CD4-positive, alpha-beta T cell treated with Interferon alpha-2 for 1 hour (primary cell): ENCODE measurements at regions not wholly inside any gene's neighbourhood (a gene's known extent, or its start where the extent isn't known, plus 50 kb on each side); places are given as distances from the start of the nearest gene placed in this dataset.
A peak's percentile ranks its signal among the peaks of the same experiment; 100 is the strongest.

ENCODE experiments used
- DNase-seq, 2 donors: peaks; one replicate each; pipeline ENCODE4 v3.0.0-alpha.2; 2020 to 2022

GRCh38 chr6:99808992-99809391 lies 185.0 kb downstream of the MCHR2 start:
- DNase-seq, result no peak

GRCh38 chr6:99810295-99810694 lies 183.7 kb downstream of the MCHR2 start:
- DNase-seq, result no peak

DNA sequence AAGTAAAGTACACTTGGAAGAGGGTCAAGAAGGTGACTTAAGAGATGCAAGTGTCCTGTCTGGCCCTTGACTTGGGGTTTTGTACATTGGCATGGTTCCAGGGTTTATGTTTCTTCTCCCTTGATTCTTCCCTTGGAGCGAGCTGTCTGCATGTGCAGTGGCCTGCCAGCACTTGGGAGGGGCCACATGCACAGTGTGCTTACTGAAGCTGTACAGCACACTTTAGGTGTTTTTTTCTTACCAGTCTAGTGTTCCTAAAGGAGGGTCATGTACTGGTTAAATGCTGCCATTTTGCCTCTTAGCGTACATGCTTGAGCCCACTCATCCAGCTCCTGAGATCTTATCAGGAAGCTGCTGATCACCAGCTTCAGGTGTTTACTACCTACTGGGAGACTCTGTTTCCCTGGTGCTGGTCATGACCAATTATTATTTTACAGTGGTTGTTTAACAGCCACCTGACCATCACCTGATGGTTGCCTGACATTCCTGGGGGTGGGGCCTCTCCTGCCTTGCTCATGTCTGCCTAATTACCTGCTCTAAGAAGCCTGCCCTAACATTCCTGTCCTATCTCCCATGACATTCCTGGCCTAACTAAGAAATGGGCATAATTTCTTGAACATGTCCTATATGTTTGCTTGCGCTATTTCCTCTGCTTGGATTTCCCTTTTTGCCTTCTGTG lies 182.9 kb downstream of the MCHR2 start:
- DNase-seq, result no peak

GRCh38 chr6:99811636-99812035 lies 182.4 kb downstream of the MCHR2 start:
- DNase-seq, result no peak

- DNase-seq, result no peak
Observed at GRCh38 chr6:99813565-99813964, 180.5 kb downstream of the MCHR2 start.

DNA sequence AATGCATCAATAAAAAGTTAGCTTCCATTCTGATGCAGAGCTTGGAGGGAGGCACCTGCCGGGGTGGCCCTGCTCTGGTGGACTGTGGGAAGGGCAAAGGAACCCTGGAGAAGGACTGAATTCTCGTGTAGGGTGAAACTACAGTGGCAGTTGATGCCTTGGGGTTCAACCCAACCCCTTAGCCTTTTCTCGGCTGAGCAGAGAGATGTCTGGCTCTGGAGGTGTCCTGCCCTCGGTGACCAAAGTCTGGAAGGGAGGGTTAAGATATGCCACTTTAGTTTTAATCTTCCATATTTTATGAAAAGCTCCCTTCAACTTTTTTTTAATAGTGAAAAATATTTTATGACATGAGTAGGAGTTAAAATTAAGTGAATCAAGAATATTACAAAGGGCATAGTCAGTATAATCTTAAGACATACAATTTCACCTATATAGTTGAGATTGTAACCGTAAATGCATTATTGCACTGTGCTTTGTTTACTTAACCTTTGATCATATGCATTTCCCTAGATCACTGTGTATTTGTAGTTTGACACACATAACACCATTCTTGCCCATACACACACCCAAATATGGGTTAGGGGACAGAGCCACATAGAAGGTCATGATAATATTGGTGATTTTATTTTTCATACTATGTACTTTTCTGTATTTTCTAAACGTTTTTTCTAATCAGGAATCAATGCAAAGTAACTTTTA lies 179.6 kb downstream of the MCHR2 start:
- DNase-seq, result no peak

DNA sequence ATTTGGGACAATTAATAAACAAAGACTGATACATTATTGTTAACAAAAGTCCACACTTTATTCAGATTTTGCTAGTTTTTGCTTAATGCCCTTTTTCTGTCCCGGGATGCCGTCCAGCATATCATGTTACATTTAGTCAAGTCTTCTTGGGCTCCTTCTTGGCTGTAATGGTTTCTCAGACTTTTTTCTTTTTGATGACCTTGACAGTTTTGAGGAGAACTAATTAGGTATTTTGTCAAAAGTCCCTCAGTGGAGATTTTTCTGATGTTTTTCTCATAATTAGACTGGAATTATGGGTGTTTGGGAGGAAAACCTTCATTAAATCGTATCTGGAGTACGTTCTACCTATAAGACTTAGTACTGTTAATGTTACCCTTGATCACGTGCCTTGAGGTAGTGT lies 177.2 kb downstream of the MCHR2 start:
- DNase-seq, result no peak

- DNase-seq, result no peak
Observed at GRCh38 chr6:99818161-99818560, 175.9 kb downstream of the MCHR2 start.

GRCh38 chr6:99819853-99820252 lies 174.2 kb downstream of the MCHR2 start:
- DNase-seq, result no peak

- no peak for DNase-seq
Observed at GRCh38 chr6:99821164-99821563, 172.9 kb downstream of the MCHR2 start.

DNA sequence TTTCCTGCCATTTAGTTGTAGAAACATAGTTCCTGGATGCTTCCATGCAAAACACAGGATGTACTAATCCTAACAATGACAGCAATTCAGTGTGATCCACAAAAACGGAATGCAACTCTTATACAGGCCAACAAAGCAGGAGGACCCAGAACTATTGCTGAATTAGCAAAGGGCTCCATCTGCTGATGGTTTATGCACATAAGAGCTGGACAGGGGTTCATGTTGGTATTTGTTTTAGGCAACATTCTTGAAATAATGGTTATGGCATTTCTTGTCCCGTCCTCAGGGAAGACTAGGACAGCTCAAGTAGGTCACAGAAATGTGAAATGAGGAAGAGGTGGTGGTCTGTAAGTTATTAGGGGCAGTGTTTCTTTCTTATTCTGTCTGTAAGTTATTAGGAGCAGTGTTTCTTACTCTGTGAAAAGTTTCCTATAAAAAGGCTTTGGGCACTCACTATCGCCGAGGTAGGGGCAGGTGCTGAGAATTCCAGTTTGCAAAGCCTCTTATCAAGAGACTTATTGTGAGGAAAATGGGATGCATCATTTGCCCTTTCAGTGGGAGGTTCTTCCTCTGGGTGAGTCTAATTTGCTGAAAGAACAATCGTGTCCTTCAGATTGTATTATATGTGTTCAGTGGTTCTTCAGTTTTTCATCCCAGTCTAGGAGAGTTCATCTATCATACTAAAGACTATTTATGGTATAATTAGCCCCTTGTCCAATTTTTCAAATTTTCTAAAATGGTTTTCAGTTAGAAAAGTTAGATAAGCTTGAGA lies 171.1 kb downstream of the MCHR2 start:
- DNase-seq, result peak in 1 of 2 donors; percentile 41

GRCh38 chr6:99823513-99824235 lies 170.3 kb downstream of the MCHR2 start:
- DNase-seq, result peak in 1 of 2 donors; percentile 13

DNA sequence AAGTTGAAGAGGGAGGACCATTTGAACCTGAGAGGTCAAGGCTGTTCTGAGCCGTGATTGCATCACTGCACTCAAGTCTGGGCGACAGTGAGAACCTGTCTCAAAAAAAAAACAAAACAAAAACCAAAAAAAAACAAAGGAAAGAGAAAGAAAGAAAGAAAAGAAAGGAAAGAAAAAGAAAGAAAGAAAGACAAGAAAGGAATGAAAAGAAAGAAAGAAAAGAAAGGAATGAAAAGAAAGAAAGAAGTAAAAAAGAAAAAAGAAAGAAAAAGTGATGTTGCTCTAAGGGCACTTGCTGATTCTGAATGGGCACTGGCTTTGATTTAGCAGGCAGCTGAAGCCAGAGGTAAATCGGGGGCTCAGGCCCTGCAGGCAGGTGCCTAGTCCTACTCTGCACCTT lies 161.0 kb downstream of the MCHR2 start:
- no peak for DNase-seq

- no peak for DNase-seq
Observed at GRCh38 chr6:99836471-99836870, 157.6 kb downstream of the MCHR2 start.

- no peak for DNase-seq
Observed at GRCh38 chr6:99838607-99839006, 155.4 kb downstream of the MCHR2 start.

DNA sequence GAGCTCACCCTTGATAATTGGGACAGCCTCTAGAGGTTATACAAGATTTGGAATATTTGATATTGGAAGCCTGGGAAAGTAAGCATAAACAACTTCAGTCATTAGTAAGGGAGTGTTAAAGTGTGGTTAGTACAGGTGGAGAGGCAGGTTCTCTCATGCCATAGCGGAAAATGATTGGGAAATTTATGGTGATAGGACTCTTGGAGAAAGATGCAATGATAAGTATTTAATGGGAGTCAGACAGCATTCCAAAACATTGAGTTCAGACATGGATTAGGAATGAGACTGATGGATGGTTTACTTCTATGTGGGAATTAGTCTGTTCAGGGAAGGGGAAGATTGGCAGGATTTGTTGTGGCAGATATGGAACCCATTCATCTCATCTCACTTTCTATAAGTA lies 152.7 kb downstream of the MCHR2 start:
- no peak for DNase-seq

DNA sequence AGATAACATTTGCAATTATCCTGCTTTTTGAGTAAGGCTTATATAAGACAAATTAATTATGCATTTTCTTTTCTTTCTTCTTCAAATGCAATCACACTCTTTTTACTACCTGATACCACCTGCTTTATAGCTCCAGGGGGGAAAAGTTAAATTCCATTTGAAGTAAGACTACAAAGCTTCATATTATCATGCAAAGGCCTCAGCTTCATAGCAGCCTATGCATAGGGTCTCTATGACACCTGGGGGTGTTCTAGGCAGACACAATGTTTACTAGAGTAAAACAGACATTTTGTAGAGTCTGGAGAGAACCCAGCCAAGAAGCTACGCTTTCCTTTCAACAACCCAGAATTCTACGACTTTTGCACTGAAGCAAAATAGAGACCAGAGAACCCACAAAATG lies 148.0 kb downstream of the MCHR2 start:
- DNase-seq, result no peak

- DNase-seq, result no peak
Observed at GRCh38 chr6:99850841-99851240, 143.2 kb downstream of the MCHR2 start.

- no peak for DNase-seq
Observed at GRCh38 chr6:99852031-99852430, 142.0 kb downstream of the MCHR2 start.

DNA sequence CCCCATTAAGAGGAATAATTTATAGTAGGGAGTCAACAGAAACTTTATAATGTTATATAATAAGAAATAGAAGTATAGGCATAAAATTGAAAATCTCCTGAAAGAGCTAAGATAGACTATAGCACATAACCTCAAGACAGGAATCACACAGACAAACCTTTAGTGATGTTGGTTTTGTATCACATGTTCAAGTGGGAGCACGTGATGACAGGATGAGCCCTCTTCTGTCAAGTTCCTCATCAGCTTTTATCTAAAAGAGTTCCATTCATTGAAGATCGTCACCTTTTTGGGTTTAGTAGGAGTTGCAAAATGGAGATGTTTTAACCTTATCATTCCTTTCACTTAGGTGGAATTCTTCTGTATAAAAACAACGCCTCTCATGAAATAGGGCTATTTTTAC lies 127.0 kb downstream of the MCHR2 start:
- no peak for DNase-seq

- peak; percentile 38 to 62 for DNase-seq
Observed at GRCh38 chr6:99868074-99868702, 125.8 kb downstream of the MCHR2 start.
